ENCODE measurements at regions not wholly inside any gene's neighbourhood (a gene's known extent, or its start where the extent isn't known, plus 50 kb on each side); places are given as distances from the start of the nearest gene placed in this dataset.

DNA sequence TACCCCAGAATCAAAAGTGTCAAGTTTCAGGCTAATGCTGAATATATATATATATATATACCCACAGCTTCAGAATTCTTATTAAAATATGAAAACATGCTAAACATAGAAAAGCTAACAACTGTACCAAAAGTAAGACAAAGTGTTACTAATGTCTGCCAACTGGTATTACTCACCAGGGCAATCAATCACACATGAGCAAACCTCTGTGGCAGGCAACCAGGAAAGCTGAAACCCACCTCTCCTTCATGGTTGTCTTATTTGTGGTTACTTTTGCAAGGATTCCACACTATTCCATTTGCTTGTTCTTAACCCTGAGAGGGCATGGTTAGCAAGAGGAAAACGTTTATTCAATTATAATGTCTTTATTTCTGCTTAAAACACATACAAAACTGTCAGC lies 512.3 kb upstream of the MDFIC2 start:
- no peak overlapping the region for H3K4me3 ChIP-seq (ENCODE audit: low read depth, low read length)
- no TSS peak for BruUV-seq (replicated peaks)
- Mint-ChIP-seq H3K4me3 (ENCODE audit: unreplicated experiment) (no peak overlapping the region), H3K9me3 (ENCODE audit: unreplicated experiment) (no peaks in the 10 kb centered on the region), H3K27me3 (ENCODE audit: insufficient read depth, unreplicated experiment) (peaks cover 7% of the 10 kb centered on the region), H3K36me3 (ENCODE audit: insufficient read depth, unreplicated experiment) (no peaks in the 10 kb centered on the region), H3K27ac (ENCODE audit: unreplicated experiment) (no peak overlapping the region), H3K4me1 (ENCODE audit: low read depth, unreplicated experiment) (no peaks in the 10 kb centered on the region)
- no peaks in the 10 kb centered on the region for H3K36me3 ChIP-seq (ENCODE audit: control insufficient read depth, insufficient read depth, low read length)
- no peaks in the 10 kb centered on the region for H3K4me1 ChIP-seq
- intact Hi-C loops (cut with micrococcal nuclease; ENCODE audit: unreplicated experiment) = no loop called here
- H3K9me3 ChIP-seq = no peaks in the 10 kb centered on the region
- H3K27me3 ChIP-seq (replicated peaks; ENCODE audit: control insufficient read depth, insufficient read depth, low read length) = no peaks in the 10 kb centered on the region; the same call in 1 of the 2 replicates
- ChIA-PET CTCF (no interaction called here), POLR2A (no interaction called here)
- no peak for TF ChIP-seq CTCF (IDR thresholded peaks at IDR 0.05; ENCODE audit: insufficient read depth in 1 of 2, low read depth in 1 of 2, low read length in 1 of 2, severe bottlenecking in 1 of 2, unreplicated experiment in 1 of 2)
- DNase-seq = no peak

GRCh38 chr3:70824078-70824477 lies 511.6 kb upstream of the MDFIC2 start:
- no peak for DNase-seq
- Mint-ChIP-seq H3K9me3 (ENCODE audit: unreplicated experiment) (no peaks in the 10 kb centered on the region), H3K27me3 (ENCODE audit: insufficient read depth, unreplicated experiment) (peaks cover 11% of the 10 kb centered on the region), H3K4me1 (ENCODE audit: low read depth, unreplicated experiment) (no peaks in the 10 kb centered on the region), H3K36me3 (ENCODE audit: insufficient read depth, unreplicated experiment) (no peaks in the 10 kb centered on the region), H3K4me3 (ENCODE audit: unreplicated experiment) (no peak overlapping the region), H3K27ac (ENCODE audit: unreplicated experiment) (no peak overlapping the region)
- intact Hi-C loops (cut with micrococcal nuclease; ENCODE audit: unreplicated experiment) = no loop called here
- POLR2A ChIA-PET = no interaction called here
- Histone ChIP-seq H3K4me1 (no peaks in the 10 kb centered on the region), H3K27me3 (replicated peaks; ENCODE audit: control insufficient read depth, insufficient read depth, low read length) (no peaks in the 10 kb centered on the region; the same call in 1 of the 2 replicates), H3K9me3 (no peaks in the 10 kb centered on the region), H3K4me3 (ENCODE audit: low read depth, low read length) (no peak overlapping the region), H3K36me3 (ENCODE audit: control insufficient read depth, insufficient read depth, low read length) (no peaks in the 10 kb centered on the region)
- no peak for TF ChIP-seq CTCF (IDR thresholded peaks at IDR 0.05; ENCODE audit: insufficient read depth in 1 of 2, low read depth in 1 of 2, low read length in 1 of 2, severe bottlenecking in 1 of 2, unreplicated experiment in 1 of 2)
- no TSS peak for BruUV-seq (replicated peaks)
- CTCF ChIA-PET = no interaction called here

DNA sequence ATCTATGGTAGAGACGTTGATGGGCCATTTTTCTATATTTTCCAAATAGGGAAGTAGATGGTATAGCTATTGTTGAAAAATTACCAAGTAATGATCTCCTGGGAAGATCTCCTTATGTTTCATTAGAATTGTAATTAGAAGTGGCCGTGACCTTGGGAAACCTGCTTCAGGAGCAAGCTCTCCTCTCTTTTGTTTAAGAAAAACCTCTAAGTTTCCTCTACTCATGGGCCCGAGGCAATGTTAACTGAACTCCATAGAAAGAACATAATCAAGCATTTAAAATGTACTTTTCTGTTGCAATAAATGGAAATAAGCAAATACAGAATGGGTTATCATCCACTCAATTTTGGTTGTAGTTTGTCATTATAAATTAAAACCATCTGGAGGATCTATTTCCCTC lies 511.2 kb upstream of the MDFIC2 start:
- DNase-seq = no peak
- Mint-ChIP-seq H3K4me1 (ENCODE audit: low read depth, unreplicated experiment) (no peaks in the 10 kb centered on the region), H3K27me3 (ENCODE audit: insufficient read depth, unreplicated experiment) (peaks cover 11% of the 10 kb centered on the region), H3K4me3 (ENCODE audit: unreplicated experiment) (no peak overlapping the region), H3K27ac (ENCODE audit: unreplicated experiment) (no peak overlapping the region), H3K36me3 (ENCODE audit: insufficient read depth, unreplicated experiment) (no peaks in the 10 kb centered on the region), H3K9me3 (ENCODE audit: unreplicated experiment) (no peaks in the 10 kb centered on the region)
- Histone ChIP-seq H3K36me3 (ENCODE audit: control insufficient read depth, insufficient read depth, low read length) (no peaks in the 10 kb centered on the region), H3K4me3 (ENCODE audit: low read depth, low read length) (no peak overlapping the region), H3K4me1 (no peaks in the 10 kb centered on the region), H3K27me3 (replicated peaks; ENCODE audit: control insufficient read depth, insufficient read depth, low read length) (no peaks in the 10 kb centered on the region; the same call in 1 of the 2 replicates), H3K9me3 (no peaks in the 10 kb centered on the region)
- BruUV-seq (replicated peaks) = no TSS peak
- no peak for TF ChIP-seq CTCF (IDR thresholded peaks at IDR 0.05; ENCODE audit: insufficient read depth in 1 of 2, low read depth in 1 of 2, low read length in 1 of 2, severe bottlenecking in 1 of 2, unreplicated experiment in 1 of 2)
- POLR2A ChIA-PET = no interaction called here
- intact Hi-C loops (cut with micrococcal nuclease; ENCODE audit: unreplicated experiment) = no loop called here
- CTCF ChIA-PET = no interaction called here

Measured in Caco-2 (cell line).